GM23338 (cell line): ENCODE measurements at regions not wholly inside any gene's neighbourhood (a gene's known extent, or its start where the extent isn't known, plus 50 kb on each side); places are given as distances from the start of the nearest gene placed in this dataset.

ENCODE experiments used
- CREB1 ChIP-seq: fragments of 250-450 bp; sonication (Bioruptor Pico); IDR thresholded peaks from 2 replicates; pipeline ENCODE4 v1.5.0; 2020; ENCODE audit warnings: low read depth, mild to moderate bottlenecking, moderate library complexity
- CTCF ChIP-seq, 2 experiments: fragments of 200-600 bp in 1 of 2; sonication (generic) in 1 of 2; conservative IDR thresholded peaks; 2 replicates each; pipeline versions ENCODE4 v1.5.1 to v1.6.1; 2016 to 2017; ENCODE audit warnings: antibody characterized with exemption in 2 of 2, low read depth in 2 of 2, mild to moderate bottlenecking in 2 of 2, moderate library complexity in 1 of 2
- ETS1 ChIP-seq: IDR thresholded peaks from 2 replicates; pipeline ENCODE4 v1.6.1; 2016; ENCODE audit warnings: antibody characterized with exemption
- EZH2 ChIP-seq: fragments of 200-600 bp; sonication (generic); IDR thresholded peaks from one replicate; pipeline ENCODE4 v1.8.0; 2017; ENCODE audit warnings: antibody characterized with exemption, mild to moderate bottlenecking, low read depth; ENCODE audit not compliant: unreplicated experiment
- EZH2phosphoT487 ChIP-seq: fragments of 200-600 bp; sonication (generic); IDR thresholded peaks from one replicate; pipeline ENCODE4 v1.8.1; 2018; ENCODE audit warnings: antibody characterized with exemption; ENCODE audit not compliant: unreplicated experiment
- JUNB ChIP-seq: IDR thresholded peaks from one replicate; pipeline ENCODE4 v1.6.1; 2016; ENCODE audit warnings: antibody characterized with exemption; ENCODE audit not compliant: unreplicated experiment
- NANOG ChIP-seq: IDR thresholded peaks from 2 replicates; pipeline ENCODE4 v1.6.1; 2016; ENCODE audit warnings: antibody characterized with exemption, borderline replicate concordance
- POLR2AphosphoS5 ChIP-seq: IDR thresholded peaks from 2 replicates; pipeline ENCODE4 v1.6.1; 2016; ENCODE audit warnings: antibody characterized with exemption, low read depth
- REST ChIP-seq: IDR thresholded peaks from one replicate; pipeline ENCODE4 v1.6.1; 2018; ENCODE audit warnings: antibody characterized with exemption; ENCODE audit not compliant: unreplicated experiment
- STAT1 ChIP-seq: IDR thresholded peaks from one replicate; pipeline ENCODE4 v1.6.1; 2016; ENCODE audit warnings: antibody characterized with exemption; ENCODE audit not compliant: unreplicated experiment
- ZNF114 ChIP-seq: fragments of 250-450 bp; sonication (Bioruptor Pico); IDR thresholded peaks from 2 replicates; pipeline ENCODE4 v1.5.0; 2020; ENCODE audit warnings: mild to moderate bottlenecking, moderate library complexity
- ZNF331 ChIP-seq: fragments of 250-450 bp; sonication (Bioruptor Pico); IDR thresholded peaks from 2 replicates; pipeline ENCODE4 v1.5.0; 2020; ENCODE audit warnings: low read depth, mild to moderate bottlenecking, moderate library complexity
- ZNF462 ChIP-seq: fragments of 250-450 bp; sonication (Bioruptor Pico); IDR thresholded peaks from 2 replicates; pipeline ENCODE4 v1.5.0; 2020; ENCODE audit warnings: mild to moderate bottlenecking, moderate library complexity

- TF ChIP-seq CTCF (conservative IDR thresholded peaks at IDR 0.05; ENCODE audit: low read depth in 2 of 2) (no peak), POLR2AphosphoS5 (no peak), EZH2 (no peak), REST (no peak), CREB1 (CRISPR knock-in tag) (no peak), STAT1 (no peak), EZH2phosphoT487 (no peak), JUNB (no peak), ETS1 (no peak), ZNF114 (CRISPR knock-in tag) (no peak), ZNF331 (no peak), NANOG (no peak), ZNF462 (CRISPR knock-in tag) (no peak)
These were observed 680.9 kb upstream of the TBX3 start for GRCh38 chr12:115364921-115365320.
